ENCODE measurements at regions not wholly inside any gene's neighbourhood (a gene's known extent, or its start where the extent isn't known, plus 50 kb on each side); places are given as distances from the start of the nearest gene placed in this dataset.

DNA sequence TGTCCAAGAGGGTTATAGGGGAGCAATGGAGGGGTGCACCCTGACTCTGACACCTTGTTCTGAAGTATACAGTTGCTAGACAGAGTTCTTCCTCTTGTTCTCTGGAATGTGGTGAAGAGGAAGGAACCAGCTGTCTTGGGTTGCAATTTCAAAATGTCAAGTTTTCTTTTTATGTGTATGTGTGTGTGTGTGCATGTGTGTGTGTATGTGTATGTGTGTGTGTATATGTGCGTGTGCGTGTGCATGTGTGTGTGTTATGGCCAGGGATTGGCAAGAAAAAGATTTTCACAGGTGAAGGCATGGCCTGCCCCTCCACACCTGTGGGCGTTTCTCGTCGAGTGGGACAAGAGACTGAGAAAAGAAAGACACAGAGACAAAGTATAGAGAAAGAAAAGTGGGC is 81.6 kb upstream of the ADGRA3 start:
- TF ChIP-seq, protein P1, sequence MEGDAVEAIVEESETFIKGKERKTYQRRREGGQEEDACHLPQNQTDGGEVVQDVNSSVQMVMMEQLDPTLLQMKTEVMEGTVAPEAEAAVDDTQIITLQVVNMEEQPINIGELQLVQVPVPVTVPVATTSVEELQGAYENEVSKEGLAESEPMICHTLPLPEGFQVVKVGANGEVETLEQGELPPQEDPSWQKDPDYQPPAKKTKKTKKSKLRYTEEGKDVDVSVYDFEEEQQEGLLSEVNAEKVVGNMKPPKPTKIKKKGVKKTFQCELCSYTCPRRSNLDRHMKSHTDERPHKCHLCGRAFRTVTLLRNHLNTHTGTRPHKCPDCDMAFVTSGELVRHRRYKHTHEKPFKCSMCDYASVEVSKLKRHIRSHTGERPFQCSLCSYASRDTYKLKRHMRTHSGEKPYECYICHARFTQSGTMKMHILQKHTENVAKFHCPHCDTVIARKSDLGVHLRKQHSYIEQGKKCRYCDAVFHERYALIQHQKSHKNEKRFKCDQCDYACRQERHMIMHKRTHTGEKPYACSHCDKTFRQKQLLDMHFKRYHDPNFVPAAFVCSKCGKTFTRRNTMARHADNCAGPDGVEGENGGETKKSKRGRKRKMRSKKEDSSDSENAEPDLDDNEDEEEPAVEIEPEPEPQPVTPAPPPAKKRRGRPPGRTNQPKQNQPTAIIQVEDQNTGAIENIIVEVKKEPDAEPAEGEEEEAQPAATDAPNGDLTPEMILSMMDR (IDR thresholded peaks at IDR 0.05) = no peak
- TF ChIP-seq EZH2 (IDR thresholded peaks at IDR 0.05; ENCODE audit: borderline replicate concordance, insufficient read depth, low read depth, low read length, poor library complexity, severe bottlenecking) = no peak
